ENCODE measurements at regions not wholly inside any gene's neighbourhood (a gene's known extent, or its start where the extent isn't known, plus 50 kb on each side); places are given as distances from the start of the nearest gene placed in this dataset.

DNA sequence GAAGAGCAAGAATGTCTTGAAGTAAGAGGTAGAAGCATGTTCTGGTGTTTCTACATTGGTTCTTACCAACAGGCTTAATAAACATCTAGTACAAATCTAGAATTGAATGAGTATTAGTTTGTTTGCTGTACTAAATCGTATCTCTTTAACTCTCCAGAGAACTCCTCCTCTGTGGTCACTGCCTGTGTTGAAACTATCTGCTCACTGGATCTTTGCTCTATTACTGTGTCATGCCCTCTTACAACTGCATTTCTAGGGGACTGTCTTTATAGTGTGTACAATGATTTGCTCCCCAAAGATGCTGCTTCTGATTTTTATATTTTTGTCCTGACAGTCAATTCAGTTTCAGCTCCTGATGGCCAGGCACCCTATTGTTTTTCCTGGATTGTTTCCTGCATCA, 50.1 kb upstream of the E2F7 start:
- Histone ChIP-seq H3K27me3 (ENCODE audit: insufficient read depth, low read length, poor library complexity, severe bottlenecking) (no peaks in the 10 kb centered on the region), H3K36me3 (ENCODE audit: insufficient read depth, low read length) (no peaks in the 10 kb centered on the region), H3K4me1 (ENCODE audit: insufficient read depth, low read length, poor library complexity, severe bottlenecking) (no peaks in the 10 kb centered on the region), H2AFZ (ENCODE audit: low read length) (no peak overlapping the region), H3K9me3 (ENCODE audit: insufficient read depth, low read depth, low read length) (0 out of 2 replicates have a peak, but pooled peaks cover 6% of the 10 kb centered on the region), H3K4me2 (ENCODE audit: low read depth, low read length, poor library complexity, severe bottlenecking) (no peak overlapping the region), H3K9me2 (replicated peaks; ENCODE audit: low read depth, low read length) (no peaks in the 10 kb centered on the region), H3K4me3 (ENCODE audit: low read length, poor library complexity, severe bottlenecking) (no peak overlapping the region), H3K79me2 (ENCODE audit: insufficient read depth, low read length) (no peaks in the 10 kb centered on the region), H4K20me1 (ENCODE audit: insufficient read depth, low read length, poor library complexity, severe bottlenecking) (no peaks in the 10 kb centered on the region), H3K9ac (ENCODE audit: low read depth, low read length, poor library complexity, severe bottlenecking) (no peak overlapping the region), H3F3A (ENCODE audit: low read depth) (no peaks in the 10 kb centered on the region)
- TF ChIP-seq, protein P1, sequence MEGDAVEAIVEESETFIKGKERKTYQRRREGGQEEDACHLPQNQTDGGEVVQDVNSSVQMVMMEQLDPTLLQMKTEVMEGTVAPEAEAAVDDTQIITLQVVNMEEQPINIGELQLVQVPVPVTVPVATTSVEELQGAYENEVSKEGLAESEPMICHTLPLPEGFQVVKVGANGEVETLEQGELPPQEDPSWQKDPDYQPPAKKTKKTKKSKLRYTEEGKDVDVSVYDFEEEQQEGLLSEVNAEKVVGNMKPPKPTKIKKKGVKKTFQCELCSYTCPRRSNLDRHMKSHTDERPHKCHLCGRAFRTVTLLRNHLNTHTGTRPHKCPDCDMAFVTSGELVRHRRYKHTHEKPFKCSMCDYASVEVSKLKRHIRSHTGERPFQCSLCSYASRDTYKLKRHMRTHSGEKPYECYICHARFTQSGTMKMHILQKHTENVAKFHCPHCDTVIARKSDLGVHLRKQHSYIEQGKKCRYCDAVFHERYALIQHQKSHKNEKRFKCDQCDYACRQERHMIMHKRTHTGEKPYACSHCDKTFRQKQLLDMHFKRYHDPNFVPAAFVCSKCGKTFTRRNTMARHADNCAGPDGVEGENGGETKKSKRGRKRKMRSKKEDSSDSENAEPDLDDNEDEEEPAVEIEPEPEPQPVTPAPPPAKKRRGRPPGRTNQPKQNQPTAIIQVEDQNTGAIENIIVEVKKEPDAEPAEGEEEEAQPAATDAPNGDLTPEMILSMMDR (conservative IDR thresholded peaks at IDR 0.05; ENCODE audit: low read length) = no peak
- TF ChIP-seq EZH2phosphoT487 (IDR thresholded peaks at IDR 0.05; ENCODE audit: borderline replicate concordance) = no peak

Measured in Loucy (cell line).